A549 (cell line): ENCODE measurements at regions not wholly inside any gene's neighbourhood (a gene's known extent, or its start where the extent isn't known, plus 50 kb on each side); places are given as distances from the start of the nearest gene placed in this dataset.

Experiments
- ATAC-seq, 2 experiments: fragments of 200-7000 bp in 1 of 2; fragments of >200 bp in 1 of 2; cut with Nextera tagmentation in 1 of 2; cut with Tn5 transposase in 1 of 2; 3 replicates each; pipeline versions ENCODE4 v1.8.0 to v1.9.1; 2018 to 2020; ENCODE audit warnings: mild to moderate bottlenecking in 1 of 2, moderate library complexity in 1 of 2
- CTCF ChIA-PET: fragments of 300-600 bp; sonication (Branson Sonifier 250); formaldehyde crosslinking; extraction: SDS; loops from one replicate; lab custom pipeline; 2021; ENCODE audit warnings: antibody characterized with exemption, inconsistent platforms; lab: Yijun Ruan, JAX
- POLR2A ChIA-PET: fragments of 350-600 bp; formaldehyde crosslinking; extraction: SDS; loops from one replicate; lab custom pipeline; 2021; ENCODE audit warnings: antibody characterized with exemption, inconsistent platforms; lab: Yijun Ruan, JAX
- DNase-seq, 2 experiments: peaks; one replicate each; pipeline versions ENCODE4 v3.0.0 to v3.0.0-alpha.2; 2011 to 2016; ENCODE audit warnings: low read depth in 1 of 2, low spot score in 1 of 2
- FAIRE-seq: peaks from 2 replicates; lab custom pipeline; 2011; peaks lifted over from hg19 to GRCh38; lab: Jason Lieb, UNC
- H3K27ac ChIP-seq, 2 experiments: fragments of >200 bp; sonication (Bioruptor Twin); formaldehyde crosslinking; 3 replicates each; pipeline ENCODE4 v1.5.1; 2016 to 2017
- H3K4me1 ChIP-seq: fragments of >200 bp; sonication (Bioruptor Twin); formaldehyde crosslinking; 3 replicates; pipeline ENCODE4 v1.6.1; 2016
- H3K4me2 ChIP-seq: fragments of >200 bp; sonication (Bioruptor Twin); formaldehyde crosslinking; 3 replicates; pipeline ENCODE4 v1.6.1; 2016
- H3K4me3 ChIP-seq: fragments of >200 bp; sonication (Bioruptor Twin); formaldehyde crosslinking; 3 replicates; pipeline ENCODE4 v1.5.1; 2016
- H3K9me3 ChIP-seq: fragments of >200 bp; sonication (Bioruptor Twin); formaldehyde crosslinking; 3 replicates; pipeline ENCODE4 v1.6.1; 2016
- BCL3 ChIP-seq: fragments of >200 bp; sonication (Bioruptor Twin); formaldehyde crosslinking; IDR thresholded peaks from 3 replicates; pipeline ENCODE4 v1.6.1; 2016
- CBX2 ChIP-seq: fragments of 200-600 bp; sonication (generic); IDR thresholded peaks from 2 replicates; pipeline ENCODE4 v1.6.1; 2016; ENCODE audit warnings: low read depth, mild to moderate bottlenecking, borderline replicate concordance
- CBX8 ChIP-seq: fragments of 200-600 bp; sonication (generic); IDR thresholded peaks from 2 replicates; pipeline ENCODE4 v1.6.1; 2016
- CEBPB ChIP-seq, 2 experiments: fragments of >200 bp in 1 of 2; sonication (Bioruptor Twin) in 1 of 2; formaldehyde crosslinking in 1 of 2; IDR thresholded peaks; 2 replicates each; pipeline ENCODE4 v1.6.1; 2012 to 2016
- CHD4 ChIP-seq: fragments of 200-600 bp; sonication (generic); IDR thresholded peaks from 2 replicates; pipeline ENCODE4 v1.6.1; 2016; ENCODE audit warnings: antibody characterized with exemption, mild to moderate bottlenecking, borderline replicate concordance
- CTCF ChIP-seq: fragments of >200 bp; sonication (Bioruptor Twin); formaldehyde crosslinking; IDR thresholded peaks from 3 replicates; pipeline ENCODE4 v1.5.1; 2016
- EHMT2 ChIP-seq: fragments of 200-600 bp; sonication (generic); IDR thresholded peaks from 2 replicates; pipeline ENCODE4 v1.6.1; 2016; ENCODE audit warnings: antibody characterized with exemption, low read depth, mild to moderate bottlenecking, moderate library complexity
- ELK1 ChIP-seq: fragments of 150-350 bp; IDR thresholded peaks from 2 replicates; pipeline ENCODE4 v1.6.1; 2014; ENCODE audit warnings: low read depth, mild to moderate bottlenecking, low read length
- EP300 ChIP-seq, 2 experiments: fragments of >200 bp; sonication (Bioruptor Twin); formaldehyde crosslinking; IDR thresholded peaks; 2 replicates in 1 of 2; 3 replicates in 1 of 2; pipeline ENCODE4 v1.6.1; 2016 to 2017
- FOSB ChIP-seq: fragments of 250-450 bp; sonication (Bioruptor Pico); IDR thresholded peaks from 2 replicates; pipeline ENCODE4 v1.5.0; 2020; ENCODE audit warnings: mild to moderate bottlenecking, moderate library complexity
- GATA3 ChIP-seq: IDR thresholded peaks from 2 replicates; pipeline ENCODE4 v1.6.1; 2012; ENCODE audit warnings: borderline replicate concordance
- HDAC2 ChIP-seq: fragments of 200-600 bp; sonication (generic); IDR thresholded peaks from 2 replicates; pipeline ENCODE4 v1.6.1; 2016
- HMGXB4 ChIP-seq: fragments of 250-450 bp; sonication (Bioruptor Pico); IDR thresholded peaks from 2 replicates; pipeline ENCODE4 v1.5.0; 2021; ENCODE audit warnings: mild to moderate bottlenecking, moderate library complexity, borderline replicate concordance
- HOXB13 ChIP-seq: fragments of 250-450 bp; sonication (Bioruptor Pico); IDR thresholded peaks from 2 replicates; pipeline ENCODE4 v1.5.0; 2020; ENCODE audit warnings: low read depth, mild to moderate bottlenecking, moderate library complexity
- JUN ChIP-seq, 2 experiments: fragments of >200 bp; sonication (Bioruptor Twin); formaldehyde crosslinking; IDR thresholded peaks; 2 replicates in 1 of 2; 3 replicates in 1 of 2; pipeline ENCODE4 v1.6.1; 2016 to 2017
- KDM1A ChIP-seq: fragments of 200-600 bp; sonication (generic); IDR thresholded peaks from 2 replicates; pipeline ENCODE4 v1.6.1; 2016; ENCODE audit warnings: low read depth, mild to moderate bottlenecking
- KDM5A ChIP-seq: fragments of 200-600 bp; sonication (generic); IDR thresholded peaks from 2 replicates; pipeline ENCODE4 v1.6.1; 2016; ENCODE audit warnings: antibody characterized with exemption, mild to moderate bottlenecking
- MAFK ChIP-seq: fragments of 450-650 bp; IDR thresholded peaks from 2 replicates; pipeline ENCODE4 v1.6.1; 2014; ENCODE audit not compliant: partially characterized antibody
- NPAS2 ChIP-seq: fragments of 250-450 bp; sonication (Bioruptor Pico); IDR thresholded peaks from 2 replicates; pipeline ENCODE4 v1.8.0; 2022; ENCODE audit warnings: mild to moderate bottlenecking, moderate library complexity, borderline replicate concordance
- NR3C1 ChIP-seq: fragments of >200 bp; sonication (Bioruptor Twin); formaldehyde crosslinking; IDR thresholded peaks from 3 replicates; pipeline ENCODE4 v1.6.1; 2017
- RAD21 ChIP-seq, 2 experiments: fragments of >200 bp in 1 of 2; sonication (Bioruptor Twin) in 1 of 2; formaldehyde crosslinking in 1 of 2; IDR thresholded peaks in 1 of 2; conservative IDR thresholded peaks in 1 of 2; 2 replicates in 1 of 2; 3 replicates in 1 of 2; pipeline ENCODE4 v1.6.1; 2012 to 2018; ENCODE audit warnings: inconsistent platforms in 1 of 2
- RARB ChIP-seq: fragments of 250-450 bp; sonication (Bioruptor Pico); IDR thresholded peaks from 2 replicates; pipeline ENCODE4 v1.8.0; 2021; ENCODE audit warnings: mild to moderate bottlenecking, moderate library complexity
- RCOR1 ChIP-seq: fragments of 150-350 bp; IDR thresholded peaks from 2 replicates; pipeline ENCODE4 v1.6.1; 2014; ENCODE audit warnings: antibody characterized with exemption, low read length, low read depth
- RFX5 ChIP-seq: fragments of 450-650 bp; IDR thresholded peaks from 2 replicates; pipeline ENCODE4 v1.7.1; 2014; ENCODE audit warnings: antibody characterized with exemption, mild to moderate bottlenecking, moderate library complexity
- TFCP2L1 ChIP-seq: fragments of 250-450 bp; sonication (Bioruptor Pico); IDR thresholded peaks from 2 replicates; pipeline ENCODE4 v1.5.0; 2021; ENCODE audit warnings: mild to moderate bottlenecking
- ZSCAN20 ChIP-seq: fragments of 250-450 bp; sonication (Bioruptor Pico); IDR thresholded peaks from 2 replicates; pipeline ENCODE4 v1.8.0; 2022; ENCODE audit warnings: mild to moderate bottlenecking, moderate library complexity
- WGBS: methylation state at CpG from one replicate; pipeline ENCODE4 v1.1.6; 2017; ENCODE audit errors: missing lambda C conversion rate; 5-methylcytosine and 5-hydroxymethylcytosine counted together

GRCh38 chr11:42720716-42721563 lies 590.9 kb upstream of the API5 start:
- 7% methylated on average over 3 of the region's 3 CpGs for WGBS
- Histone ChIP-seq H3K27ac (no peak overlapping the region), H3K9me3 (peaks cover 3% of the 10 kb centered on the region; the same call in 1 of the 3 replicates), H3K4me3 (no peak overlapping the region), H3K4me2 (no peak overlapping the region)
- CTCF ChIA-PET, result no interaction called here
- FAIRE-seq, result no peak
- no peak for TF ChIP-seq CBX8
- no peak for TF ChIP-seq CBX2
- TF ChIP-seq NR3C1, result no peak
- no peak for TF ChIP-seq JUN (IDR thresholded peaks at IDR 0.05)
- TF ChIP-seq GATA3, result no peak
- TF ChIP-seq RARB (CRISPR knock-in tag), result no peak
- TF ChIP-seq EP300 (IDR thresholded peaks at IDR 0.05), result no peak
- TF ChIP-seq KDM5A, result no peak
- no peak for TF ChIP-seq KDM1A
- no peak for TF ChIP-seq HDAC2
- TF ChIP-seq ZSCAN20 (CRISPR knock-in tag), result no peak
- no peak for TF ChIP-seq HOXB13 (CRISPR knock-in tag)
- no peak for TF ChIP-seq RFX5
- TF ChIP-seq, all 56 proteins: peak for 0
- POLR2A ChIA-PET, result no interaction called here
- ATAC-seq (no peak), DNase-seq (no peak)
- no peaks in the 10 kb centered on the region for H3K4me1 ChIP-seq

GRCh38 chr11:42727879-42728278 lies 583.9 kb upstream of the API5 start:
- POLR2A ChIA-PET, result no interaction called here
- Histone ChIP-seq H3K4me1 (no peaks in the 10 kb centered on the region), H3K4me3 (no peak overlapping the region), H3K4me2 (no peak overlapping the region), H3K27ac (no peak overlapping the region), H3K9me3 (no peaks in the 10 kb centered on the region)
- 0% methylated on average over 1 of the region's 1 CpG for WGBS
- DNase-seq, result no peak
- ATAC-seq, result no peak
- TF ChIP-seq CTCF (no peak), NPAS2 (CRISPR knock-in tag) (no peak), EP300 (IDR thresholded peaks at IDR 0.05) (no peak), RFX5 (no peak), CHD4 (no peak), ELK1 (no peak), RAD21 (conservative IDR thresholded peaks at IDR 0.05 in 1 of 2, IDR thresholded peaks at IDR 0.05 in 1 of 2) (no peak), MAFK (no peak), HDAC2 (no peak), EHMT2 (no peak)
- no peak for FAIRE-seq
- CTCF ChIA-PET, result no interaction called here

- POLR2A ChIA-PET, result no interaction called here
- CTCF ChIA-PET, result no interaction called here
- ATAC-seq, result no peak
- H3K4me3 ChIP-seq, result no peak overlapping the region
- H3K4me1 ChIP-seq, result no peaks in the 10 kb centered on the region
- no peak for DNase-seq
- no peak overlapping the region for H3K27ac ChIP-seq
- H3K9me3 ChIP-seq, result no peaks in the 10 kb centered on the region
- H3K4me2 ChIP-seq, result no peak overlapping the region
- no peak for FAIRE-seq
- 12% methylated on average over 1 of the region's 1 CpG for WGBS
- TF ChIP-seq RARB (CRISPR knock-in tag) (no peak), FOSB (CRISPR knock-in tag) (no peak), ELK1 (no peak), RCOR1 (no peak), TFCP2L1 (no peak), HMGXB4 (no peak), CEBPB (IDR thresholded peaks at IDR 0.05) (no peak), BCL3 (no peak), EP300 (IDR thresholded peaks at IDR 0.05) (no peak)
Observed at GRCh38 chr11:42762348-42762747, 549.4 kb upstream of the API5 start.
